DOHH2 (cell line): ENCODE measurements at regions not wholly inside any gene's neighbourhood (a gene's known extent, or its start where the extent isn't known, plus 50 kb on each side); places are given as distances from the start of the nearest gene placed in this dataset.

Experiments used
- H3F3A ChIP-seq: fragments of 200-600 bp; sonication (generic), shearing (Covaris generic); 2 replicates; pipeline ENCODE4 v1.6.0; 2016; ENCODE audit warnings: antibody characterized with exemption, mild to moderate bottlenecking; ENCODE audit not compliant: control insufficient read depth, insufficient read depth
- H3K27ac ChIP-seq: fragments of 200-600 bp; sonication (generic); 2 replicates; pipeline ENCODE4 v1.5.1; 2014; ENCODE audit warnings: low read depth, mild to moderate bottlenecking, low read length, moderate library complexity
- H3K27me3 ChIP-seq: fragments of 200-600 bp; sonication (generic); 2 replicates; pipeline ENCODE4 v1.6.1; 2014; ENCODE audit warnings: mild to moderate bottlenecking, low read length, mixed read lengths; ENCODE audit not compliant: control insufficient read depth
- H3K36me3 ChIP-seq: fragments of 200-600 bp; sonication (generic); 2 replicates; pipeline ENCODE4 v1.6.1; 2014; ENCODE audit warnings: mild to moderate bottlenecking, low read length, moderate library complexity, mixed read lengths; ENCODE audit not compliant: control insufficient read depth
- H3K4me1 ChIP-seq: fragments of 200-600 bp; sonication (generic); 2 replicates; pipeline ENCODE4 v1.6.1; 2014; ENCODE audit warnings: mild to moderate bottlenecking, low read length, mixed read lengths; ENCODE audit not compliant: control insufficient read depth
- H3K4me2 ChIP-seq: fragments of 200-600 bp; sonication (generic); 2 replicates; pipeline ENCODE4 v1.6.0; 2014; ENCODE audit warnings: mild to moderate bottlenecking, low read length, moderate library complexity
- H3K4me3 ChIP-seq: fragments of 200-600 bp; sonication (generic); 2 replicates; pipeline ENCODE4 v1.5.1; 2014; ENCODE audit warnings: mild to moderate bottlenecking, low read length, mixed read lengths
- H3K79me2 ChIP-seq: fragments of 200-600 bp; sonication (generic); 2 replicates; pipeline ENCODE4 v1.6.1; 2014; ENCODE audit warnings: mild to moderate bottlenecking, low read length, mixed read lengths; ENCODE audit not compliant: control insufficient read depth
- H3K9me2 ChIP-seq: fragments of 200-600 bp; sonication (generic); replicated peaks from 2 replicates; pipeline ENCODE4 v1.6.1; 2014; ENCODE audit warnings: mild to moderate bottlenecking, low read length, mixed read lengths; ENCODE audit not compliant: control insufficient read depth
- H3K9me3 ChIP-seq: fragments of 200-600 bp; sonication (generic); 2 replicates; pipeline ENCODE4 v1.6.1; 2014; ENCODE audit warnings: antibody characterized with exemption, low read length, mixed read lengths; ENCODE audit not compliant: control insufficient read depth, insufficient read depth
- H4K20me1 ChIP-seq: fragments of 200-600 bp; sonication (generic); 2 replicates; pipeline ENCODE4 v1.6.0; 2014; ENCODE audit warnings: low read depth, mild to moderate bottlenecking, antibody characterized with exemption, low read length, moderate library complexity; ENCODE audit not compliant: control insufficient read depth, insufficient read depth
- EZH2phosphoT487 ChIP-seq: fragments of 200-600 bp; sonication (generic); IDR thresholded peaks from 2 replicates; pipeline ENCODE4 v1.6.1; 2017; ENCODE audit warnings: borderline replicate concordance, mild to moderate bottlenecking, antibody characterized with exemption, low read length, moderate library complexity, mixed read lengths
- TF ChIP-seq, protein P1 (sequence below): fragments of 200-600 bp; sonication (generic); IDR thresholded peaks from one replicate; pipeline ENCODE4 v1.5.1; 2014; ENCODE audit warnings: antibody characterized with exemption, mild to moderate bottlenecking, low read depth, low read length; ENCODE audit not compliant: poor library complexity, severe bottlenecking

DNA sequence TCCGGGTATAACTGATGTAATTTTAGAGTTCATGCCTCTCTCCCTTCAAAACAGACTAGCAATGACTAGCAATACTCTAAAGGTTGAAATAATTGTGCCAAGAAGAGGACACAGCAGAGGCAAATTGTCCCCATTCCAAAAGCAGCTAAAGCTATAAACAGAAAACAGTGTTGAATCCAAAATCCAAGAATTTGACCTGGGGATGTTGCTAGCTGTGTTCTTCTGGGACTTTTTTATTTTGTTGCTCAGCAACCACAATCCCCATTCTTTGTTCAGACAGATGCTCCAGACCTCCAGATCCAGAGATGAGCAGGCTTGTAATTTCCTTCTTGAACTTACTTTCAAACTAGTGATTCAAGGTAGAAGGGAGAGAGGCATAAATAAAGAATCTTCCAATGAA lies 191.5 kb downstream of the FOXB1 start:
- Histone ChIP-seq H3K79me2 (no peaks in the 10 kb centered on the region), H3F3A (no peaks in the 10 kb centered on the region), H3K4me2 (no peak overlapping the region), H3K27ac (no peak overlapping the region), H3K36me3 (no peaks in the 10 kb centered on the region), H3K9me2 (no peaks in the 10 kb centered on the region), H3K4me1 (no peaks in the 10 kb centered on the region), H4K20me1 (no peaks in the 10 kb centered on the region), H3K27me3 (peaks cover 10% of the 10 kb centered on the region; the same call in 1 of the 2 replicates), H3K4me3 (no peak overlapping the region), H3K9me3 (no peaks in the 10 kb centered on the region)
- TF ChIP-seq, protein P1, sequence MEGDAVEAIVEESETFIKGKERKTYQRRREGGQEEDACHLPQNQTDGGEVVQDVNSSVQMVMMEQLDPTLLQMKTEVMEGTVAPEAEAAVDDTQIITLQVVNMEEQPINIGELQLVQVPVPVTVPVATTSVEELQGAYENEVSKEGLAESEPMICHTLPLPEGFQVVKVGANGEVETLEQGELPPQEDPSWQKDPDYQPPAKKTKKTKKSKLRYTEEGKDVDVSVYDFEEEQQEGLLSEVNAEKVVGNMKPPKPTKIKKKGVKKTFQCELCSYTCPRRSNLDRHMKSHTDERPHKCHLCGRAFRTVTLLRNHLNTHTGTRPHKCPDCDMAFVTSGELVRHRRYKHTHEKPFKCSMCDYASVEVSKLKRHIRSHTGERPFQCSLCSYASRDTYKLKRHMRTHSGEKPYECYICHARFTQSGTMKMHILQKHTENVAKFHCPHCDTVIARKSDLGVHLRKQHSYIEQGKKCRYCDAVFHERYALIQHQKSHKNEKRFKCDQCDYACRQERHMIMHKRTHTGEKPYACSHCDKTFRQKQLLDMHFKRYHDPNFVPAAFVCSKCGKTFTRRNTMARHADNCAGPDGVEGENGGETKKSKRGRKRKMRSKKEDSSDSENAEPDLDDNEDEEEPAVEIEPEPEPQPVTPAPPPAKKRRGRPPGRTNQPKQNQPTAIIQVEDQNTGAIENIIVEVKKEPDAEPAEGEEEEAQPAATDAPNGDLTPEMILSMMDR = no peak
- TF ChIP-seq EZH2phosphoT487 = no peak

DNA sequence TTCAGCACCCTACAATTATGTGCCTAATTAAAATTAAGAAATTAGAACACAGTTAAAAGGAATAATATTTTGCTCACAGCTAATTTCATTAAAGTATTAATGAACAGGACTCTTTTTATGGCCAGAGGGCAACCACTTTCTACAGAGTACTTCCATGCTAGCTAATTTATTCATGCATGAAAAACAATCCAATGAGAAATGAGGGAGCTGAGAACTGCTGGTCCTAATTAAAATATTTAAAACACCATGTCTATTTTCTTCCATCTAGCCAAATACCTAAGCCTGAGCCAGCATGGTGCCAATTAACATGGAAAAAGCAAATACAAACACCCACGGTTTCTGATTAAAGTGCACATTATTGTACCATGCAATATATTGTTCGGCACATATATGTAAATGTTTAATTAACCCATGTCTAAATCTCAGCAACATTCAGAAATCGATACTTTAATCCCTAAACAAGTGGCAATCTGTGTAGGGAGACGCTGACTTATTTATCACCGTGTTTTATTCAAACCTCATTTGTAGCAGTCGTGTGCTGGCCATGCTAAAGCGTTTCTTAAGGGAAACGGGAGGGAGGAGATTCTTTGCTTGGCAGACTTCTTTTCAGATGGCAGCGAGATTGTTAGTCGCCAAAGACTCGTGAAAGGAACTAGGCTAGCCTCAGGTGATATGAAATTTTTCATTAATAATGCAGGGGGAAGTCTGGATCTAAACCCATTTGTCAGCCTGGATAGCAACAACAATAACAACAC lies 193.5 kb downstream of the ANXA2 start:
- Histone ChIP-seq H3K27me3 (peaks cover 5% of the 10 kb centered on the region; the same call in 1 of the 2 replicates), H3K4me2 (no peak overlapping the region)
- TF ChIP-seq, protein P1 = no peak
- no peak for TF ChIP-seq EZH2phosphoT487

DNA sequence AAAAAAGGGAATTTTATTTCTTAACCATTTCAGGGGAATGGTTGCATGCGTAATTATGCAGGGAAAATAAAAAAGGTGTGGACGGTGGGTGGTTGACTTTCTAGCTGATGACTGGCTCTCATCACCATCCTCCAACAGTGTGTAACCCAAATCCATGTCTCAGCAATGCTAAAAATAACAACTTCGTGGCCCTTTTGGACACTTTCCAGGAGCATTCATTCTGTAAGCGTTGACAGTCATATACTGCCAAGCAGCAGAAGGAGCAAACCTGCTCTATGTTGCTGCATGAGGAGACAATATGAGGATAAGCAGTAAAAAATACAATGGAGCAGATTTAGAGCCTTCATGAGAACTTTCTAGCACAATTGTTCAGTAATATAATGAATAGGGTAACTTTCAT lies 189.1 kb downstream of the ANXA2 start:
- TF ChIP-seq EZH2phosphoT487 = no peak
- TF ChIP-seq, protein P1 = no peak
- Histone ChIP-seq H3K4me2 (no peak overlapping the region), H3K27ac (no peak overlapping the region), H3K9me2 (no peaks in the 10 kb centered on the region), H3F3A (no peaks in the 10 kb centered on the region), H3K4me1 (no peaks in the 10 kb centered on the region), H3K27me3 (peaks cover 5% of the 10 kb centered on the region; the same call in 1 of the 2 replicates), H3K9me3 (no peaks in the 10 kb centered on the region), H3K4me3 (no peak overlapping the region), H3K36me3 (no peaks in the 10 kb centered on the region), H3K79me2 (no peaks in the 10 kb centered on the region), H4K20me1 (no peaks in the 10 kb centered on the region)

More for the DNA sequence above, 193.5 kb downstream of the ANXA2 start:
- no peaks in the 10 kb centered on the region for H4K20me1 ChIP-seq
- no peak overlapping the region for H3K4me3 ChIP-seq
- H3K36me3 ChIP-seq = no peaks in the 10 kb centered on the region
- no peaks in the 10 kb centered on the region for H3K4me1 ChIP-seq
- H3K9me2 ChIP-seq = no peaks in the 10 kb centered on the region
- H3K79me2 ChIP-seq = no peaks in the 10 kb centered on the region
- H3K9me3 ChIP-seq = no peaks in the 10 kb centered on the region
- no peaks in the 10 kb centered on the region for H3F3A ChIP-seq
- no peak overlapping the region for H3K27ac ChIP-seq
